ENCODE measurements at regions not wholly inside any gene's neighbourhood (a gene's known extent, or its start where the extent isn't known, plus 50 kb on each side); places are given as distances from the start of the nearest gene placed in this dataset.
"Not testable (repeated sequence)": the region's sequence is repeated elsewhere in the genome, so short reads cannot be mapped to it uniquely, and the experiment has no call there.

DNA sequence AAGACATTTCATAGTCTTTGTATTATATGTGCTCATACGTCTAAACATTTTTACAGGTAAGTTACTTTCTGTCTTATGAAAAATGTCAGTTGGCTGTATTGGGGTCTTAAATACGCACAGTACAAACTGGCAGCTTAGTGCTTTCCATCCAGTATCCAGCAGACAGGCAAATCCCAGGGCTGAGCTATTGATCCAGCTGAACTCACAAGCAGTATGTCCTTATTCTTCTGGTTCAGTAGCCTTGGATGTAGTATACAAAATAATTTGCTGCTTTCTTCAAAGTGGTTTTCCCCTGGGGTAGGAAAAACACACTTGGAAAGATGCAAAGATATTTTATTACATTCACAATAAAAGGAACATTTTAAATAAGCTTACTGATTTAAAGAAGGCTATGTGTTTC lies 617.2 kb downstream of the NR2F1-AS1 start:
- no peak overlapping the region for H3K27ac Mint-ChIP-seq
- H3K9me3 Mint-ChIP-seq: peaks cover 4% of the 10 kb centered on the region
- H3K36me3 Mint-ChIP-seq (ENCODE audit: low read depth): no peaks in the 10 kb centered on the region
- H3K4me1 Mint-ChIP-seq (ENCODE audit: low read depth): no peaks in the 10 kb centered on the region
- H3K27me3 Mint-ChIP-seq: no peaks in the 10 kb centered on the region
- no peak overlapping the region for H3K4me3 Mint-ChIP-seq

DNA sequence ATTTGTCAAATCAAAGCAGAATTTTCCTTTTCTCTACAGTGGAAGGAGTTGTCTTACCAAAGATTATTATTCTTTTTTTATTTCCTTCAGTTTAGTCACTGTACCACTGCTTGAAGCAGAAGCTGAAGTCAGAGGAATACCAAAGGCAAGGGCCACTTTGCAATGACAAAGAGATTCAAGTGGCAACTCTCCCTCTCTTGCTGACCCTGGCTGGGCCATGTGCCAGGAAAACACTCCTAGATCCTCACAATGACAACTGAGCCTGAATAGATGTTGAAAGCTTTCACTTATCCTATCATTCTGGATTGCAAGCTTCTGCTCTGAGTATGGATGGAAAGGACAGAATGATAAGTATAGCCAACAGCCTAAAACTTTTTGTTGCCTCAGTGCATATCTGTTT lies 618.3 kb downstream of the NR2F1-AS1 start:
- H3K36me3 Mint-ChIP-seq (ENCODE audit: low read depth): no peaks in the 10 kb centered on the region
- no peaks in the 10 kb centered on the region for H3K27me3 Mint-ChIP-seq
- H3K9me3 Mint-ChIP-seq: peaks cover 4% of the 10 kb centered on the region
- no peaks in the 10 kb centered on the region for H3K4me1 Mint-ChIP-seq (ENCODE audit: low read depth)
- H3K27ac Mint-ChIP-seq: no peak overlapping the region
- no peak overlapping the region for H3K4me3 Mint-ChIP-seq

DNA sequence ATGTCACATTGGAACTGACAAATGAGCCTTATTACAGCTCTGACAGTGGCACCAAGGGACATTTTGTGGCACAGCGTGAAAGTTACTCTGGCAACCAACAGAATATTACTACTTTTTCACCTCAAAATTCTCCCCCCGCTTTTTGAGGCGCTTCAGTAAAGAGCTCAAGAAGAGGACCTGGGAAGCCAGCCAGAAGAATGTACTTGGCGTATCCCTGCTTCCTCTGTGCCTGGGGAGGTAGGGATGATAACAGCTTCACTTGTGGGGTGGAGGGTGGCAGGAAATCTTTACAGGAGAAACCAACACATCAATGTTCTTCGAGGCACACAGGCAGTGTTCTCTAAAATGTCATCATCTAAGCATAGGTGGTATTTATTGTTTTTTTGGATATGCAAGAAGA lies 624.1 kb downstream of the NR2F1-AS1 start:
- peaks cover 21% of the 10 kb centered on the region for H3K9me3 Mint-ChIP-seq
- H3K4me3 Mint-ChIP-seq: no peak overlapping the region
- H3K4me1 Mint-ChIP-seq (ENCODE audit: low read depth): no peaks in the 10 kb centered on the region
- H3K27ac Mint-ChIP-seq: no peak overlapping the region
- no peaks in the 10 kb centered on the region for H3K36me3 Mint-ChIP-seq (ENCODE audit: low read depth)
- no peaks in the 10 kb centered on the region for H3K27me3 Mint-ChIP-seq

DNA sequence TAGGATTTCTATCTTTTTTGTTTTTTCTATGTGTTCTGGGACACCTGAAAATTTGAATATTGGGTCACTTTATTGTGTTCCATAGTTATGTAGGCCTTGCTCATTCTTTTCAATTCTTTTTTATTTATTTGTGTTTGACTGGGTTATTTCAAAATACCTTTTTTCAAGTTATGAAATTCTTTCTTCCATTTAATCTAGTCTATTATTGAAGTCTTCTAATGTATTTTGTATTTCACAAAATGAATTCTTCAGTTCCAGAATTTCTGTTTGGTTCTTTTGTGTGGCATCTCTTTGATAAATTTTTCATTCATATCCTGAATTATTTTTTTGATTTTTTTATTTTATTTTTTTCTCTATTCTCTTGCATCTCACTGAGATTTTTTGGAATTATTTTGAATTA lies 628.8 kb downstream of the NR2F1-AS1 start:
- H3K4me1 Mint-ChIP-seq (ENCODE audit: low read depth): no peaks in the 10 kb centered on the region
- H3K9me3 Mint-ChIP-seq: peaks cover 26% of the 10 kb centered on the region
- H3K27me3 Mint-ChIP-seq: no peaks in the 10 kb centered on the region
- H3K27ac Mint-ChIP-seq: no peak overlapping the region
- no peak overlapping the region for H3K4me3 Mint-ChIP-seq
- no peaks in the 10 kb centered on the region for H3K36me3 Mint-ChIP-seq (ENCODE audit: low read depth)

DNA sequence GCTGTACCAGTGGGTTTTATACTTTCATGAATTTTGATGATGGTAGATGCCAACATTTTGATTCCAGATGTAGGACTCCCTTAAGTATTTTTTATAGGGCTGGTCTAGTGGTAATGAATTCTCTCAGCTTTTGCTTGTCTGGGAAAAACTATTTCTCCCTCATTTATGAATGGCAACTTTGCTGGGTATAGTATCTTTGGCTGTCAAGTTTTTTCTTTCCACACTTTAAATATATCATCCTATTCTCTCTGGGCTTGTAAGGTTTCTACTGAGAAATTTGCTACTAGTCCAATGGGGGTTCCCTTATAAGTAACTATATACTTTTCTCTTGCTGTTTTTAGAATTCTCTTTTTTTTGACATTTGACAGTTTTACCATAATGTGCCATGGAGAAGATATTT lies 629.3 kb downstream of the NR2F1-AS1 start:
- Mint-ChIP-seq H3K27me3 (no peaks in the 10 kb centered on the region), H3K9me3 (peaks cover 26% of the 10 kb centered on the region), H3K4me3 (no peak overlapping the region), H3K36me3 (ENCODE audit: low read depth) (no peaks in the 10 kb centered on the region), H3K4me1 (ENCODE audit: low read depth) (no peaks in the 10 kb centered on the region), H3K27ac (no peak overlapping the region)

DNA sequence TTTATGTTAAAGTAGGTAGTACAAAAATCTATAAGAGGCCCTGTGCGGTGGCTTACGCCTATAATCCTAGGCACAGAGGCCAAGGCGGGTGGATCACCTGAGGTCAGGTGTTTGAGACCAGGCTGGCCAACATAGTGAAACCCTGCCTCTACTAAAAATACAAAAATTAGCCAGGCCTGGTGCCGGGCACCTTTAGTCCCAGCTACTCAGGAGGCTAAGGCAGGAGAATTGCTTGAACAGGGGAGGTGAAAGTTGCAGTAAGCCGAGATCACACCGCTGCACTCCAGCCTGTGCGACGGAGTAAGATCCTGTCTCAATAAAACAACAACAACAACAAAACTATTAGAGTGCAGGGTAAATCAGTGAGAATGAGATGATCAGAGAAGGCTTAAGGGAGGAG lies 634.5 kb downstream of the NR2F1-AS1 start:
- peaks cover 7% of the 10 kb centered on the region for H3K9me3 Mint-ChIP-seq
- no peaks in the 10 kb centered on the region for H3K4me1 Mint-ChIP-seq (ENCODE audit: low read depth)
- no peaks in the 10 kb centered on the region for H3K27me3 Mint-ChIP-seq
- no peaks in the 10 kb centered on the region for H3K36me3 Mint-ChIP-seq (ENCODE audit: low read depth)
- no peak overlapping the region for H3K27ac Mint-ChIP-seq
- no peak overlapping the region for H3K4me3 Mint-ChIP-seq

DNA sequence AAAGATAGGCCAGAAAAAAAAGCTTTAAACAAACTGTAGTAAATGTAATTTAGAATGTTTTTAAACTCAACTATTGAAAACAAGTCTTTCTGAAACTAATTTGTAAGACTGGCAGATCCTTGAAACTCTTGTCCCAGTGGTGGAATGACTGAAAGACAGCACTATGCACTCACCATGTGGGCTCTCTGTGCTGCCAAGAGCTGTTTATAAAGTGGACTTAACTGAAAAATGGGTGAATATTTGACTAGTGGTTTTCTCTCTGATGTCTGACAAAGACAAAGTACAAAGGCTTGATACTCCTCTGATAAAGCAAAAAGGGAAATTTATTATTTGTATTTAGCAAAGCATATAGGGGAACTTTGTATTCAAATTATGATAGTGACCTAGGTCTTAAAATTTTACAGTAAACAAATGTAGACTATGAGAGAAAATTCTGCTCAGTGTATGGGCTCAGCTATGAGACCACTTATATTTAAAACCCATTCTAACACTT lies 635.4 kb downstream of the NR2F1-AS1 start:
- Mint-ChIP-seq H3K4me1 (ENCODE audit: low read depth) (no peaks in the 10 kb centered on the region), H3K9me3 (peaks cover 3% of the 10 kb centered on the region), H3K4me3 (no peak overlapping the region), H3K27me3 (no peaks in the 10 kb centered on the region), H3K27ac (no peak overlapping the region), H3K36me3 (ENCODE audit: low read depth) (no peaks in the 10 kb centered on the region)

DNA sequence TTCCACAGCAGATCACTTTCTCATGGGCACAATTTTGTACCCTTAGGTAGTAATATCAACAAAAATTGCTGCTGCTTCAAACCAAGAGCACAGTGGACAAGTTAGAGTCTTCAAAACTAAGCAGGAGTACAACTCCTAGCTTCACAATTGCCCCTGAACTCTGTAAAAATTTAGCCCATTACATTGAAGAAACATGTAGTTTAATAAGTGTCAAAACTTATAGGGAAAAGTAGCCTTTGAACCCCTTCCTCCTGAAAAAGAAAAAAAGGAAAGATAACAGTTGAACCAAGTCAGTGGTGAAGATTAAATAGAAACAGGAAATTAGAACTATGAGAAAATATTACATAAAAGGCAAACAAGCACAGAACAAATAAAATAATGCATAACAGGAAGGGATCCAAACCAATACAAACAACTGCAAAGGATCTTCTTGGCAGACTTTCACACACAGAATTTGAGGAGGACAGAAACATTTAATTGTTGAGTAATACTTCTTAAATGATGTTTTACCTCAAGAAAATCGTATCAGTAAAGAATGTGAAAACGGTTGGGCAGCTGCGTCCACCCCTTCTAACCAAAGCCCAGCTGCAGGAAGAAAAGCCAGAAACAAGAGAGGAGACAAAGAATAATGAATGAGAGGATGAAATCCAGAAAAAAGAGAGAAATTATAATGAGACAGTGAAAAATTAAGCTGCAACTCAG lies 636.0 kb downstream of the NR2F1-AS1 start:
- H3K27me3 Mint-ChIP-seq: no peaks in the 10 kb centered on the region
- no peaks in the 10 kb centered on the region for H3K36me3 Mint-ChIP-seq (ENCODE audit: low read depth)
- no peaks in the 10 kb centered on the region for H3K4me1 Mint-ChIP-seq (ENCODE audit: low read depth)
- H3K27ac Mint-ChIP-seq: no peak overlapping the region
- H3K4me3 Mint-ChIP-seq: no peak overlapping the region
- H3K9me3 Mint-ChIP-seq: peaks cover 3% of the 10 kb centered on the region

DNA sequence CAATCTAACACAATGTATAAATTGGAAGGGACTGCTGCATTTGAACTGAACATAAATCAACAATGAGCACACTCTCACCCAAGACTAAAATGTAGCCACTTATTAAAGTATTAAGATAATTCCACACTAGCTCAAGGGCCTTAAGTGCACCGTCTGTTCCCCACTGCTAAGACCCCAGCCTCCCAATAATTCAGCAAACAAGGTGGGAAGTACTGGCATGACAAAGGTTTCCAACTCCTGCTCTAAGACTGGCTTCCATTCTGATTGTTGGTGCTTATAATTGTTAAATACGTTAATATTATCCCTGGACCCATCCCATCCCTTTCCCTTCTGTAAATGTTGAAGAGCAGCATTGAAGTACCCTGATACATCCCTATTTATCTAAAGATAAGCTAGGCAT lies 636.7 kb downstream of the NR2F1-AS1 start:
- Mint-ChIP-seq H3K4me1 (ENCODE audit: low read depth) (no peaks in the 10 kb centered on the region), H3K27me3 (no peaks in the 10 kb centered on the region), H3K9me3 (peaks cover 3% of the 10 kb centered on the region), H3K4me3 (no peak overlapping the region), H3K36me3 (ENCODE audit: low read depth) (no peaks in the 10 kb centered on the region), H3K27ac (no peak overlapping the region)

DNA sequence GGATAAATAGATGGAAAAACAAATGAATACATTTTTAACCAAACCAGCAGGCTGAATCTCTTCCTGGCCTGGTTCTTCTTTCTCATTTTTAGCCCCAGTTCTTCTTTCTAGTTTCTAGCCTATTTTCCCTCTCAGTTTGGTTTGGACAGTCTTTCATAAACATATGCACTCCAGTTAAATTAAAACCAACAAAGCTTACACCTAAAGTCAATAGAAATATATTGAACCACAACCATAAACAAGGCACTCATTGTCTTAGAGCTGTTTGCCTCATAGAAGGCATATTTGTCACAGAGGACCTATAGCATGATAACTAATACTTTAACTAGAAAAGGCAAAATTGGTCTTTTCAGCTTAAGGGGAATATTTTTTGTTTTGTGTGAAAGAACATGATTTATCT lies 638.3 kb downstream of the NR2F1-AS1 start:
- no peaks in the 10 kb centered on the region for H3K27me3 Mint-ChIP-seq
- H3K27ac Mint-ChIP-seq: no peak overlapping the region
- H3K4me3 Mint-ChIP-seq: no peak overlapping the region
- peaks cover 3% of the 10 kb centered on the region for H3K9me3 Mint-ChIP-seq
- no peaks in the 10 kb centered on the region for H3K36me3 Mint-ChIP-seq (ENCODE audit: low read depth)
- no peaks in the 10 kb centered on the region for H3K4me1 Mint-ChIP-seq (ENCODE audit: low read depth)

DNA sequence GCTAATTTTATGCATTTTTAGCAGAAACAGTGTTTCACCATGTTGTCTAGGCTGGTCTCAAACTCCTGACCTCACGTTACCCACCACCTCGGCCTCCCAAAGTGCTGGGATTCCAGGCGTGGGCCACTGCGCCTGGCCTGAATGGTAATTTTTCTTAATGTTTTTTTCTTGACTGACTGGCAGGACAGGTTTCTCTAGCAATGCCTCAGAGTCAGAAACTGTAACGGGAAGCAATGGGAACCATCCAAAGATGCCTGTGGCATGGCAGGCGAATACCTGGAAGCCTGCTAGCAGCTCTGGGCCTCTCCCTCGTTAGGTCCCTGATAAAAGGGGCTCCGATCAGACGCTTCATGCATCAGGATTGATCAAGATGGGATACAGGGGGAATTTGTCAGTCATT lies 639.2 kb downstream of the NR2F1-AS1 start:
- Mint-ChIP-seq H3K27me3 (no peaks in the 10 kb centered on the region), H3K36me3 (ENCODE audit: low read depth) (no peaks in the 10 kb centered on the region), H3K9me3 (peaks cover 3% of the 10 kb centered on the region), H3K27ac (no peak overlapping the region), H3K4me3 (no peak overlapping the region), H3K4me1 (ENCODE audit: low read depth) (no peaks in the 10 kb centered on the region)

DNA sequence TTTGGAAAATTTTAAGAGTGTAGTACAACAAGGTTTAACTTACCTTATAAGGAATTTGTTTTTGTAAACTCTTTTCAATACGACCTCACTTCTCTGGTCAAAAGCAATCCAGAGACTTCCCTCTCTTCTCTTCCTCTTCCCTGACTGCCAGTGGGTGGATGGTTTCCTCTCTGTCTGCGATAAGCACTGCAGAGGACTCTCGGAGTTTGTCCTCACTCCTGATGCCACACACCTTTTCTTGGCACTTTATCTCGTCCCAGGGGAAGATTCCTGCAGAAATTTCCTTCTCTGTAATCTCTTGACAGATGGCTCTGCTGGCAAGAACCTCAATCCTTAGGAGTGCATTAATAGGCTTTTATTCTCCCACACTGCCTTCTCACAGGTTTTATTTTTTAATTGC lies 641.6 kb downstream of the NR2F1-AS1 start:
- H3K27me3 Mint-ChIP-seq: no peaks in the 10 kb centered on the region
- H3K4me3 Mint-ChIP-seq: no peak overlapping the region
- no peaks in the 10 kb centered on the region for H3K9me3 Mint-ChIP-seq
- H3K36me3 Mint-ChIP-seq (ENCODE audit: low read depth): no peaks in the 10 kb centered on the region
- H3K27ac Mint-ChIP-seq: no peak overlapping the region
- no peaks in the 10 kb centered on the region for H3K4me1 Mint-ChIP-seq (ENCODE audit: low read depth)

DNA sequence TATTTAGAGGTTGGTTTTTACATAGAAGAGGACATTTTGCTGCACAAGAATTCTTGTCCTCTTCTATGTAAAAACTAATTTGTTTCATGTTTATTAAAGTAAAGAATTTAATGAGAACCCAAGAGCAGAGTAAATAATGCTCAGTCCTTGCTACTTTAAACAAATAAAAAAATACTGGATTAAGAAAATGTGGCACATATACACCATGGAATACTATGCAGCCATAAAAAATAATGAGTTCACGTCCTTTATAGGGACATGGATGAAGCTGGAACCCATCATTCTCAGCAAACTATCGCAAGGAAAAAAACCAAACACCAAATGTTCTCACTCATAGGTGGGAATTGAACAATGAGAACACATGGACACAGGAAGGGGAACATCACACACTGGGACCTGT lies 643.6 kb downstream of the NR2F1-AS1 start:
- not testable (repeated sequence) for H3K27me3 Mint-ChIP-seq; H3K36me3 Mint-ChIP-seq (ENCODE audit: low read depth); H3K4me1 Mint-ChIP-seq (ENCODE audit: low read depth); H3K4me3 Mint-ChIP-seq; H3K9me3 Mint-ChIP-seq; H3K27ac Mint-ChIP-seq

DNA sequence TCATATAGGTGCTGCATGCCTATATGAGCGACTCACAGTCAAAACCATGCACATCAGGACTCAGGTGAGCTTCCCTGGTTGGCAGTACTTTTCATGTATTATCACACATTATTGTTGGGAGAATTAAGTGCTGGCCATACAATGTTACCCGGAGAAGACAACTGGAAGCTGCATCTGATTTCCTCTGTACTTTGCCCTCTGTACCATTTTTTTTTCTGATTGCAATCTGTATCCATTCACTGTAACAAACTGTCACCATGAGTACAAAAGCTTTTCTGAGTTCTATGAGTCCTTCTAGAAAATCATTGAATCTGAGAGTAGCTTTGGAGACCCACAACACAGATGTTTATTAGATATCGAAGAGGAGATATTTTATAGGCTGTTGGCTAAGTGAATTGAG lies 651.0 kb downstream of the NR2F1-AS1 start:
- Mint-ChIP-seq H3K4me1 (ENCODE audit: low read depth) (no peaks in the 10 kb centered on the region), H3K27ac (no peak overlapping the region), H3K27me3 (no peaks in the 10 kb centered on the region), H3K9me3 (no peaks in the 10 kb centered on the region), H3K36me3 (ENCODE audit: low read depth) (no peaks in the 10 kb centered on the region), H3K4me3 (no peak overlapping the region)

DNA sequence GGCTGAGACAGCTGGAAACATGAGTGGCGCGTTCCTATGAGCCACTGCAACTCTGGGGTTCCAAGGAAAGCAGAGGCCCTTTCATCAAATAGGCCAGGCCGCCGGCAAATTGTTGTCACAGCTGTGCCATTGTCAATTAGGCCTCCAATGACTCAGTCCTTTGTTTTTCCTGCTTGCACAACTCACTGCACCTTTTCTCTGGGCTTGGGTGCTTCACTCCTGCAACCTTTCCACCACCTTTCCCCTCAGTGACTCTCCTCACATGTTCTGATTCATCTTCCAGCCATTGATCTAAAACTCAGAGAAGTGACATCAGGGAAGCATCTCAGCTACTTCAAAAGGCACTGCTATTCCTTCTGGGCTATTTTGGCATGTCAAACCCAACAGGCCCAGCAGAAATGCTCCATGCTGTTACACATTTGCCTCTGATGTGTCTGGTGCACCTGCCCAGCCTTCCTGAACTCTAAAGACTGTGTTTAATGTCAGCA lies 653.7 kb downstream of the NR2F1-AS1 start:
- no peak overlapping the region for H3K4me3 Mint-ChIP-seq
- no peaks in the 10 kb centered on the region for H3K4me1 Mint-ChIP-seq (ENCODE audit: low read depth)
- no peaks in the 10 kb centered on the region for H3K36me3 Mint-ChIP-seq (ENCODE audit: low read depth)
- H3K9me3 Mint-ChIP-seq: no peaks in the 10 kb centered on the region
- H3K27ac Mint-ChIP-seq: no peak overlapping the region
- H3K27me3 Mint-ChIP-seq: no peaks in the 10 kb centered on the region

DNA sequence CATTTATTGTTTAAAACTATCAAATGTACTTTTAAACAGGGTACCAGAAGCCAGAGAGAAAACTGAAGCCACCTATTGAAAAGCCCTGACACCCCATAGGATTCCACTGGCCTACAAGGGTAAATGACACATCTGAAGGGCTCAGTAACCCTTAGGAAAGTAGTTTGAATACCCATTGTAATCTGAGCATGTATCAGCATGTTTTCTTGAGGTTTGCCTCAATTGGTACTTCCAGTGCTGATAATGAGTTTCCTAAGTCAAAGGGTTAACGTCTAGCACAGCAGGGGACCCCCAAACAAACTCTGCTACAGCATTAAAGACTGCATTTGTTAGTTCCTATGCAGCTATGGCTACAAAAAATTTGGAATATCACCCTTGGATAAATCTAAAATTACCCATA lies 657.1 kb downstream of the NR2F1-AS1 start:
- no peaks in the 10 kb centered on the region for H3K27me3 Mint-ChIP-seq
- H3K27ac Mint-ChIP-seq: no peak overlapping the region
- no peaks in the 10 kb centered on the region for H3K9me3 Mint-ChIP-seq
- H3K4me1 Mint-ChIP-seq (ENCODE audit: low read depth): no peaks in the 10 kb centered on the region
- no peaks in the 10 kb centered on the region for H3K36me3 Mint-ChIP-seq (ENCODE audit: low read depth)
- no peak overlapping the region for H3K4me3 Mint-ChIP-seq

Measured in stimulated activated naive CD8-positive, alpha-beta T cell treated with anti-CD3 and anti-CD28 coated beads, Interleukin-15, Interleukin-2, amounts not matched to agents 100 ng/mL and 50 ng/mL, for 24 hours (primary cell).